ENCODE measurements at regions not wholly inside any gene's neighbourhood (a gene's known extent, or its start where the extent isn't known, plus 50 kb on each side); places are given as distances from the start of the nearest gene placed in this dataset.

DNA sequence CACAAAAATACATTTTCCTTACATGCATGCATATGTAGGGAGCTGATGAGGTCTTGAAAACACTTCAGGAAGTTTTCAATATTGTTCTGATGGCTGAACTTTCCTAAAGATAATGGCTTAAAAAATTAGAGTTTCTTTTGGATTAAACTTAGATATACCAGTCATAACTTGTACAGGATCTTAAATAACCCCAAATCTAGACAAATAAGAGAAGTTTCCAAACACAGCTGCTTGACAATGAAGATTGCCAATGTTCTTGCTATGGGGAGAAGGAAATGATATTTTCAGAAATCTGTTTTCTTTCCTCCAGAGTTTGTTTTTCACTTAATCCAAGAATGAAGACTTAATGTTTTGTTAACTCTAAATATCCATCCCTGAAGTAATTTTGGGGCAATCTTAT, 54.6 kb upstream of the SPTBN1 start:
- no peak for TF ChIP-seq CTCF (IDR thresholded peaks at IDR 0.05; ENCODE audit: poor library complexity)
- TF ChIP-seq EZH2phosphoT487 (IDR thresholded peaks at IDR 0.05; ENCODE audit: low read depth, severe bottlenecking, unreplicated experiment), result no peak
